MCF 10A (cell line): ENCODE measurements at regions not wholly inside any gene's neighbourhood (a gene's known extent, or its start where the extent isn't known, plus 50 kb on each side); places are given as distances from the start of the nearest gene placed in this dataset.

Experiments used
- BruUV-seq: library from RNA; stranded (reverse); fragments of 400-500 nt; replicated peaks from 2 replicates; lab custom pipeline; 2021; lab: Mats Ljungman, UMichigan
- CTCF ChIA-PET: fragments of 300-600 bp; sonication (Branson Sonifier 250); formaldehyde crosslinking; extraction: SDS; loops from one replicate; lab custom pipeline; 2021; ENCODE audit warnings: antibody characterized with exemption, inconsistent platforms; lab: Yijun Ruan, JAX
- POLR2A ChIA-PET: fragments of 300-600, 350-650 bp; sonication (Branson Sonifier 250); formaldehyde crosslinking; extraction: SDS; loops from one replicate; lab custom pipeline; 2020; ENCODE audit warnings: antibody characterized with exemption, inconsistent platforms; lab: Yijun Ruan, JAX
- DNase-seq: peaks from one replicate; pipeline ENCODE4 v3.0.0-alpha.2; 2018; ENCODE audit not compliant: unreplicated experiment
- H3K27ac Mint-ChIP-seq: one replicate; pipeline ENCODE4 v1.8.0; 2022; ENCODE audit warnings: mild to moderate bottlenecking, low read depth, mixed read lengths; ENCODE audit not compliant: unreplicated experiment
- H3K27me3 Mint-ChIP-seq: one replicate; pipeline ENCODE4 v1.8.0; 2022; ENCODE audit warnings: mixed read lengths; ENCODE audit not compliant: insufficient read depth, unreplicated experiment
- H3K36me3 Mint-ChIP-seq: one replicate; pipeline ENCODE4 v1.8.0; 2022; ENCODE audit warnings: mild to moderate bottlenecking, moderate library complexity, mixed read lengths; ENCODE audit not compliant: insufficient read depth, unreplicated experiment
- H3K4me1 Mint-ChIP-seq: one replicate; pipeline ENCODE4 v1.8.0; 2022; ENCODE audit warnings: mixed read lengths; ENCODE audit not compliant: insufficient read depth, unreplicated experiment
- H3K4me3 Mint-ChIP-seq: one replicate; pipeline ENCODE4 v1.8.0; 2022; ENCODE audit warnings: mild to moderate bottlenecking, moderate library complexity, mixed read lengths; ENCODE audit not compliant: unreplicated experiment
- H3K9me3 Mint-ChIP-seq: one replicate; pipeline ENCODE4 v1.8.0; 2022; ENCODE audit warnings: mixed read lengths; ENCODE audit not compliant: unreplicated experiment
- intact Hi-C: fragments of 100-400 bp; cut with micrococcal nuclease; formaldehyde crosslinking; loops from 2 replicates; pipeline ENCODE4 v1.14.1; 2022
- TF ChIP-seq, protein P1 (sequence below): fragments of 200-600 bp; IDR thresholded peaks from one replicate; pipeline ENCODE4 v1.8.0; 2022; ENCODE audit warnings: antibody characterized with exemption, mild to moderate bottlenecking; ENCODE audit not compliant: unreplicated experiment

DNA sequence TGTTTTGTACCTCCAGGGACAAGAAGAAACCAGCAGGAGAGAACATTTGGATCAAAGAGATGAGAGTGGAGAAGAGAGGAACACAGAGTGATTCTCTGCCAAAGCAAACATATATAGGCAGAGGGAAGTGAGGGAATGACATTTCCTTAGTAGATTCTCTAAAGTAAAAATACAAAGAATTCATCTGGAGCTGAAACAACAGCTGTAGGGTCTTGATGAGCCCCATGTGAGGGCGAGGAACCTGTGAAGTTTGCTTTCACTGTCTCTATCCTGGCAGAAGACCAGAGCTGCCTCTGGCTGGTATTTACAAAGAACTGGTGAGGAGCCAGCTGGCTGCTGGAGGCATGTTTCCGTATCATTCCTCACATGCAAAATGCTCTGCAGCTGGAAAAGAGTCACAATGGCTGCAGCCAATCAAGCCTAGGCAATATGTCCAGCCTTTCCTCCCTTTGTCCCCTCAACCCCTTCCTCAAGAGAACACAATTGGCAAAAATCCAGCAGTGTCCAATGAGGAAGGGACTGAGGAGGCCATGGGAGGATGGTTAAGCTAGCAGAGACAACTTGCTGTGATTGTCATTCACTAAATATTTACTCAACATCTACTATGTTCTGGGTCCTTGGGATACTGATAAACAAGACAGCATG lies 122.5 kb downstream of the PHLDA1 start:
- no peak overlapping the region for H3K27ac Mint-ChIP-seq
- H3K4me3 Mint-ChIP-seq = peak overlapping the region; percentile 5
- H3K9me3 Mint-ChIP-seq = no peaks in the 10 kb centered on the region
- H3K4me1 Mint-ChIP-seq = peaks cover 6% of the 10 kb centered on the region
- CTCF ChIA-PET = interaction anchor here (0.6 to 1.6 kb wide), 4 partner anchors 8 to 412 kb away, joined by 3 to 6 read pairs (median 4); no protein-coding TSS in a partner anchor
- DNase-seq = peak; percentile 82
- TF ChIP-seq, protein P1, sequence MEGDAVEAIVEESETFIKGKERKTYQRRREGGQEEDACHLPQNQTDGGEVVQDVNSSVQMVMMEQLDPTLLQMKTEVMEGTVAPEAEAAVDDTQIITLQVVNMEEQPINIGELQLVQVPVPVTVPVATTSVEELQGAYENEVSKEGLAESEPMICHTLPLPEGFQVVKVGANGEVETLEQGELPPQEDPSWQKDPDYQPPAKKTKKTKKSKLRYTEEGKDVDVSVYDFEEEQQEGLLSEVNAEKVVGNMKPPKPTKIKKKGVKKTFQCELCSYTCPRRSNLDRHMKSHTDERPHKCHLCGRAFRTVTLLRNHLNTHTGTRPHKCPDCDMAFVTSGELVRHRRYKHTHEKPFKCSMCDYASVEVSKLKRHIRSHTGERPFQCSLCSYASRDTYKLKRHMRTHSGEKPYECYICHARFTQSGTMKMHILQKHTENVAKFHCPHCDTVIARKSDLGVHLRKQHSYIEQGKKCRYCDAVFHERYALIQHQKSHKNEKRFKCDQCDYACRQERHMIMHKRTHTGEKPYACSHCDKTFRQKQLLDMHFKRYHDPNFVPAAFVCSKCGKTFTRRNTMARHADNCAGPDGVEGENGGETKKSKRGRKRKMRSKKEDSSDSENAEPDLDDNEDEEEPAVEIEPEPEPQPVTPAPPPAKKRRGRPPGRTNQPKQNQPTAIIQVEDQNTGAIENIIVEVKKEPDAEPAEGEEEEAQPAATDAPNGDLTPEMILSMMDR = no peak
- intact Hi-C loops = no loop called here
- no peaks in the 10 kb centered on the region for H3K27me3 Mint-ChIP-seq
- no peaks in the 10 kb centered on the region for H3K36me3 Mint-ChIP-seq
- POLR2A ChIA-PET = interaction anchor here (0.6 to 3.9 kb wide), 9 partner anchors 8 to 297 kb away, joined by 3 to 15 read pairs (median 3); partner anchors contain the start of gene PHLDA1
- no TSS peak for BruUV-seq

DNA sequence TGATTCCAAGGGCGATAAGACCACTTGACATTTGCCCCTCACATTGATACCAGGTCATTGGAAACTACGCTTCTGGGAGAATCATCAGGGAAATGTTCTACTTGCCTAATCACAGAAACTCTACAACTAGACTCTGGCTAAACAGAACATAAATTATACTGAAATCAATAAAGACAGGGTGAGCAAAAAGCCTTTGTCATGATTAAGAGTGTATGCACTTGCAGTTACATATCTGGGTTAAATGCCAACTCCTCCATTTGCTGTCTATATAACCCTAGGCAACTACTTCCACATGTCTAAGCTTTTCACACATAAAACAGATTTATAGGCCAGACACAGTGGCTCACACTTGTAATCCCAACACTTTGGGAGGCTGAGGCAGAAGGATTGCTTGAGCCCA lies 125.7 kb downstream of the PHLDA1 start:
- no peak for DNase-seq
- H3K27me3 Mint-ChIP-seq = no peaks in the 10 kb centered on the region
- no peak overlapping the region for H3K4me3 Mint-ChIP-seq
- no peaks in the 10 kb centered on the region for H3K36me3 Mint-ChIP-seq
- ChIA-PET CTCF (no interaction called here), POLR2A (no interaction called here)
- H3K9me3 Mint-ChIP-seq = no peaks in the 10 kb centered on the region
- H3K4me1 Mint-ChIP-seq = peaks cover 6% of the 10 kb centered on the region
- H3K27ac Mint-ChIP-seq = no peak overlapping the region
- no TSS peak for BruUV-seq
- intact Hi-C loops = no loop called here
- TF ChIP-seq, protein P1 = no peak

DNA sequence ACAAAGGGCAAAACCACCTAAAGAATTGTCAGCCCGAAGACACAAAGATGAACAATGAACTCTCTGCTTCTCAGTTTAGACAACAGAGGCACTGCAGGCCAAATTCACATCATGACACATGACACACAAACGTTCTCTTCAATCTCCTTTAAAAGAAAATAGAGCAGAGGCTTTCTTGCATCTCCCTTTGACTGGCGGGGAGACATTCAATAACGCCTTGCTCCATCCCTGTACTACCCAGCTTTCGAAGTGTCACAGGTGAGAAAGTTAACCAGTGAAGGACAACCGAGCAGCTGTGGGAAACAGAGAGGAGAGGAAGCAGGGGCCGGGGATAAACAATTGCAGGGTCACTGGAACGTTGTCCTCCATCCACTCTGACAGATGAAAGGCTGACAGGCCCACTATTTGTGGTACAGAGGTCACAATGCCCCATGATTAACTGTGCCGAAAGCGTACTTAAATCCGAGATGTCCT lies 130.8 kb downstream of the PHLDA1 start:
- ChIA-PET CTCF (interaction anchor here (0.7 kb wide), 1 partner anchor 30 kb away, joined by 3 read pairs; no protein-coding TSS in a partner anchor), POLR2A (interaction anchor here (0.6 to 1.1 kb wide), 2 partner anchors 9 to 156 kb away, joined by 3 to 4 read pairs; no protein-coding TSS in a partner anchor)
- no peak for DNase-seq
- H3K27me3 Mint-ChIP-seq = no peaks in the 10 kb centered on the region
- BruUV-seq = no TSS peak
- H3K36me3 Mint-ChIP-seq = no peaks in the 10 kb centered on the region
- H3K4me1 Mint-ChIP-seq = no peaks in the 10 kb centered on the region
- no peak overlapping the region for H3K27ac Mint-ChIP-seq
- no peaks in the 10 kb centered on the region for H3K9me3 Mint-ChIP-seq
- TF ChIP-seq, protein P1 = no peak
- intact Hi-C loops = no loop called here
- no peak overlapping the region for H3K4me3 Mint-ChIP-seq

DNA sequence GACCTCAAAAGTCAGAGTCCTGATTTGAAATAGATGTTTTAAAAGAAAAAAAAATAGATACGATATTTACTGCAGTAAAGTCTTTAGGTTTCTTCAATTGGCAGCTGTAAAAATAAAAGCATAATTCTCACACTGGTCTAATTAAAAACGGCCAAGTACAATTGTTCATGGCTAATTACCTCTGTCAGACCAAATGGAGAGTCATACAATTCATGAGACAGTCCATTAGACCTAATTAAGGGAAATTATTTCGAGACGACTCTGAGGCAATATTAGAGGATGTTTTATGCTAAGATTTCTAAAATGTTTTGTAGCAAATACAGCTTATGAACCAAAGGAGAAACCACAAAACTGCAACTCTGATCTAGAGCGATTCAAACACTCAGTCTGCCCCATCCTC lies 131.3 kb downstream of the PHLDA1 start:
- Mint-ChIP-seq H3K36me3 (no peaks in the 10 kb centered on the region), H3K9me3 (no peaks in the 10 kb centered on the region), H3K4me3 (no peak overlapping the region), H3K27ac (no peak overlapping the region), H3K4me1 (no peaks in the 10 kb centered on the region), H3K27me3 (no peaks in the 10 kb centered on the region)
- BruUV-seq = no TSS peak
- no peak for DNase-seq
- POLR2A ChIA-PET = interaction anchor here (1.1 kb wide), 1 partner anchor 9 kb away, joined by 3 read pairs; no protein-coding TSS in a partner anchor
- CTCF ChIA-PET = interaction anchor here (0.7 kb wide), 1 partner anchor 31 kb away, joined by 3 read pairs; no protein-coding TSS in a partner anchor
- intact Hi-C loops = no loop called here
- TF ChIP-seq, protein P1 = no peak
